ENCODE measurements at regions not wholly inside any gene's neighbourhood (a gene's known extent, or its start where the extent isn't known, plus 50 kb on each side); places are given as distances from the start of the nearest gene placed in this dataset.

DNA sequence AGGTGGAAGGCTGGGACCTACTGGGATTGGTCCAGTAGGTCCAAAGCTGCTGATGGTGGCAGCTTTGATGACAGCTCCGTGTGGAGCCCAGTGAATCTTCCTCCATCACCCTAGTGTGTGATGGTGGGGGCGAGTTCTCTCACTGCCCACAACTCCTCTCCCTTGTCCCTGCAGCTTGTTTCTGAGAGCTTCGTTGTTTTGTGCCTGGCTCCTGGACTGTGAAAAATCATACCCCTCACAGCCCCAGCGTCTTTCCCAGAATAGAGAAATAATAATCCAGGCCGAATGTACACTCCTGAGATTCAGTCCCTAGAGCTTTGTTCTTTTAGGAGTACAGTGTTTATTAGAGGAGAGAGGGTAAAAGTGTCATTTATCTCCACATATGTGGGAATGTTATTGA is 372.2 kb downstream of the ENC1 start:
- H3K27ac ChIP-seq (ENCODE audit: low read depth, low read length), result no peak overlapping the region
- H3K4me3 ChIP-seq (ENCODE audit: low read depth, low read length), result no peak overlapping the region
- no peaks in the 10 kb centered on the region for H3K9me3 ChIP-seq (ENCODE audit: control insufficient read depth, insufficient read depth, low read length)
- TF ChIP-seq, protein P1, sequence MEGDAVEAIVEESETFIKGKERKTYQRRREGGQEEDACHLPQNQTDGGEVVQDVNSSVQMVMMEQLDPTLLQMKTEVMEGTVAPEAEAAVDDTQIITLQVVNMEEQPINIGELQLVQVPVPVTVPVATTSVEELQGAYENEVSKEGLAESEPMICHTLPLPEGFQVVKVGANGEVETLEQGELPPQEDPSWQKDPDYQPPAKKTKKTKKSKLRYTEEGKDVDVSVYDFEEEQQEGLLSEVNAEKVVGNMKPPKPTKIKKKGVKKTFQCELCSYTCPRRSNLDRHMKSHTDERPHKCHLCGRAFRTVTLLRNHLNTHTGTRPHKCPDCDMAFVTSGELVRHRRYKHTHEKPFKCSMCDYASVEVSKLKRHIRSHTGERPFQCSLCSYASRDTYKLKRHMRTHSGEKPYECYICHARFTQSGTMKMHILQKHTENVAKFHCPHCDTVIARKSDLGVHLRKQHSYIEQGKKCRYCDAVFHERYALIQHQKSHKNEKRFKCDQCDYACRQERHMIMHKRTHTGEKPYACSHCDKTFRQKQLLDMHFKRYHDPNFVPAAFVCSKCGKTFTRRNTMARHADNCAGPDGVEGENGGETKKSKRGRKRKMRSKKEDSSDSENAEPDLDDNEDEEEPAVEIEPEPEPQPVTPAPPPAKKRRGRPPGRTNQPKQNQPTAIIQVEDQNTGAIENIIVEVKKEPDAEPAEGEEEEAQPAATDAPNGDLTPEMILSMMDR (IDR thresholded peaks at IDR 0.05; ENCODE audit: low read depth, low read length), result no peak
- no peak for DNase-seq (ENCODE audit: low read depth, low spot score)
- POLR2A ChIA-PET, result no interaction called here
- CTCF ChIA-PET, result interaction anchor here (0.6 to 1.1 kb wide), 2 partner anchors 366 to 556 kb away, joined by 3 read pairs; no protein-coding TSS in a partner anchor
- no peaks in the 10 kb centered on the region for H3K27me3 ChIP-seq (ENCODE audit: control insufficient read depth, insufficient read depth, low read length)

DNA sequence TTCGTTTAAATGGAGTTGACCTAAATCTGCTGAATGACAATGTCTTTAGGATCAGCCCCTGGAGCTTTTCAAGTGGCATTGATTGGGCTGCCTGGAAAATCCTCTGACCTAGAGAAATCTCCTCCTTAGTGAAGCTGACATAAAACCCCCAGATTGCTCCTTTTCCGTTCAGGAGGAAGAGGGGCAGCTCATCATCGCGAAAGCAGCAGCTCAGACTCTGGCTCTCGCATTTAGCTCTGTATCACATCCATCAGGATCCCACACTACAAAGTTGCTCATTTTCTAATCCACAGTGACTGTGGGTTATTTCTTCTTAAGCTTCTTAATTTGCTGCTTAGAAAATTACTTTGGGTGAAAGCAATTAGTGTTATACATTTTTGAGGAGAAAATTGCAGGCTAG is 373.7 kb downstream of the ENC1 start:
- H3K27me3 ChIP-seq (ENCODE audit: control insufficient read depth, insufficient read depth, low read length), result no peaks in the 10 kb centered on the region
- no peaks in the 10 kb centered on the region for H3K9me3 ChIP-seq (ENCODE audit: control insufficient read depth, insufficient read depth, low read length)
- no peak overlapping the region for H3K4me3 ChIP-seq (ENCODE audit: low read depth, low read length)
- ChIA-PET CTCF (no interaction called here), POLR2A (no interaction called here)
- TF ChIP-seq, protein P1 (IDR thresholded peaks at IDR 0.05; ENCODE audit: low read depth, low read length), result no peak
- DNase-seq (ENCODE audit: low read depth, low spot score), result no peak
- no peak overlapping the region for H3K27ac ChIP-seq (ENCODE audit: low read depth, low read length)

DNA sequence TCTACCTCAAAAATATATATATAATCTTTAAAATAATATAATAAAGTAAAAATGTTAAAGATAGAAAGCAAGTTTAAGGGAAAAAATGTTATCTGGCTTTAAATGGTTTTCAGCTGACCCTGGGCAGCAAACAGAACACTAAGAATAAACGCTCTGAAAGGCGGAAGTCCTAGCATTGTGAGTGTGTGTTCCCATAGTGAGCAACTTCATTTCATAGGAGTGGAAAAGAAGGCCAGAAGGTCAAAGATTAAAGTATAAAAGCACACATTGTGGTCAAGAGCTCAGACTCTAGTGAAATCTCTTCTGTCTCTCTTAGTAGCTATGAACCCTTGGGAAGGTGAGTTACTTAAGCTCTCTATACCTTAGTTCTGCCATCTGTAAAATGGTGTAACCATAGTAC is 374.4 kb downstream of the ENC1 start:
- no peak for DNase-seq (ENCODE audit: low read depth, low spot score)
- Histone ChIP-seq H3K27me3 (ENCODE audit: control insufficient read depth, insufficient read depth, low read length) (no peaks in the 10 kb centered on the region), H3K27ac (ENCODE audit: low read depth, low read length) (no peak overlapping the region), H3K9me3 (ENCODE audit: control insufficient read depth, insufficient read depth, low read length) (no peaks in the 10 kb centered on the region), H3K4me3 (ENCODE audit: low read depth, low read length) (no peak overlapping the region)
- TF ChIP-seq, protein P1 (IDR thresholded peaks at IDR 0.05; ENCODE audit: low read depth, low read length), result no peak
- ChIA-PET CTCF (no interaction called here), POLR2A (no interaction called here)

GRCh38 chr5:74262544-74263207 is 377.9 kb downstream of the ENC1 start:
- DNase-seq (ENCODE audit: low read depth, low spot score), result no peak
- ChIA-PET CTCF (no interaction called here), POLR2A (interaction anchor here (1.2 kb wide), 1 partner anchor 11 kb away, joined by 3 read pairs; no protein-coding TSS in a partner anchor)
- H3K27me3 ChIP-seq (ENCODE audit: control insufficient read depth, insufficient read depth, low read length), result no peaks in the 10 kb centered on the region
- TF ChIP-seq, protein P1 (IDR thresholded peaks at IDR 0.05; ENCODE audit: low read depth, low read length), result no peak
- no peaks in the 10 kb centered on the region for H3K9me3 ChIP-seq (ENCODE audit: control insufficient read depth, insufficient read depth, low read length)
- no peak overlapping the region for H3K4me3 ChIP-seq (ENCODE audit: low read depth, low read length)
- H3K27ac ChIP-seq (ENCODE audit: low read depth, low read length), result no peak overlapping the region

GRCh38 chr5:74261866-74262265 is 378.7 kb downstream of the ENC1 start:
- H3K27ac ChIP-seq (ENCODE audit: low read depth, low read length), result no peak overlapping the region
- TF ChIP-seq, protein P1 (IDR thresholded peaks at IDR 0.05; ENCODE audit: low read depth, low read length), result no peak
- H3K27me3 ChIP-seq (ENCODE audit: control insufficient read depth, insufficient read depth, low read length), result peaks cover 2% of the 10 kb centered on the region
- POLR2A ChIA-PET, result interaction anchor here (1.2 kb wide), 1 partner anchor 10 kb away, joined by 3 read pairs; no protein-coding TSS in a partner anchor
- no peaks in the 10 kb centered on the region for H3K9me3 ChIP-seq (ENCODE audit: control insufficient read depth, insufficient read depth, low read length)
- H3K4me3 ChIP-seq (ENCODE audit: low read depth, low read length), result no peak overlapping the region
- no peak for DNase-seq (ENCODE audit: low read depth, low spot score)
- CTCF ChIA-PET, result no interaction called here
